Sciatic nerve (tissue), 2 donors: ENCODE measurements at regions not wholly inside any gene's neighbourhood (a gene's known extent, or its start where the extent isn't known, plus 50 kb on each side); places are given as distances from the start of the nearest gene placed in this dataset.

Experiments used
- ATAC-seq: fragments of 200-7000 bp; cut with Tn5 transposase; one replicate; pipeline ENCODE4 v1.9.1; 2020; ENCODE audit warnings: mild to moderate bottlenecking, moderate library complexity
- DNase-seq: peaks from one replicate; pipeline ENCODE4 v3.0.0-alpha.2; 2020; ENCODE audit warnings: low spot score
- intact Hi-C: fragments of 100-400 bp; cut with DNase I; formaldehyde crosslinking; loops from one replicate; pipeline ENCODE4 v1.14.2; 2022
- donor health status: DM: no; HTN: no; CAD: no.
- donor health status: DM: no; HTN: no; CAD: no.

- intact Hi-C loops: no loop called here
- no peak for ATAC-seq
- DNase-seq: no peak
Measured at GRCh38 chr6:168835991-168836390, 395.0 kb downstream of the SMOC2 start.

GRCh38 chr6:168834801-168835200, 393.8 kb downstream of the SMOC2 start:
- no peak for ATAC-seq
- no peak for DNase-seq
- intact Hi-C loops: no loop called here

GRCh38 chr6:168834042-168834587, 393.1 kb downstream of the SMOC2 start:
- DNase-seq (no peak), ATAC-seq (no peak)
- intact Hi-C loops: no loop called here

- ATAC-seq (no peak), DNase-seq (no peak)
- intact Hi-C loops: no loop called here
Measured at GRCh38 chr6:168828800-168829199, 387.8 kb downstream of the SMOC2 start.

- no peak for ATAC-seq
- intact Hi-C loops: no loop called here
- DNase-seq: no peak
Measured at GRCh38 chr6:168828035-168828434, 387.1 kb downstream of the SMOC2 start.

GRCh38 chr6:168827586-168827871, 386.5 kb downstream of the SMOC2 start:
- DNase-seq (no peak), ATAC-seq (peak; percentile 47)
- intact Hi-C loops: no loop called here

- no peak for ATAC-seq
Measured at GRCh38 chr6:168826726-168827585, 386.0 kb downstream of the SMOC2 start.

GRCh38 chr6:168826078-168826390, 385.1 kb downstream of the SMOC2 start:
- intact Hi-C loops: no loop called here
- DNase-seq (no peak), ATAC-seq (no peak)

More at GRCh38 chr6:168826726-168827585, 386.0 kb downstream of the SMOC2 start:
- no peak for DNase-seq
- intact Hi-C loops: no loop called here

GRCh38 chr6:168825226-168826077, 384.5 kb downstream of the SMOC2 start:
- intact Hi-C loops: no loop called here
- DNase-seq (no peak), ATAC-seq (no peak)

GRCh38 chr6:168823397-168824212, 382.6 kb downstream of the SMOC2 start:
- ATAC-seq (peak; percentile 61), DNase-seq (no peak)
- intact Hi-C loops: no loop called here

- peak; percentile 20 for ATAC-seq
- intact Hi-C loops: no loop called here
Measured at GRCh38 chr6:168822376-168822775, 381.4 kb downstream of the SMOC2 start.

GRCh38 chr6:168819546-168819945, 378.6 kb downstream of the SMOC2 start:
- DNase-seq (no peak), ATAC-seq (no peak)
- intact Hi-C loops: no loop called here

More at GRCh38 chr6:168822376-168822775, 381.4 kb downstream of the SMOC2 start:
- no peak for DNase-seq

- no peak for ATAC-seq
- DNase-seq: no peak
- intact Hi-C loops: no loop called here
Measured at GRCh38 chr6:168817558-168818159, 376.7 kb downstream of the SMOC2 start.

- ATAC-seq: no peak
- intact Hi-C loops: no loop called here
Measured at GRCh38 chr6:168815229-168815628, 374.2 kb downstream of the SMOC2 start.

GRCh38 chr6:168808232-168808631, 367.2 kb downstream of the SMOC2 start:
- DNase-seq: no peak
- intact Hi-C loops: no loop called here
- ATAC-seq: no peak

More at GRCh38 chr6:168815229-168815628, 374.2 kb downstream of the SMOC2 start:
- DNase-seq: no peak

- DNase-seq: no peak
- intact Hi-C loops: no loop called here
- ATAC-seq: no peak
Measured at GRCh38 chr6:168804331-168804730, 363.3 kb downstream of the SMOC2 start.

- ATAC-seq (no peak), DNase-seq (no peak)
- intact Hi-C loops: no loop called here
Measured at GRCh38 chr6:168803874-168804273, 362.9 kb downstream of the SMOC2 start.

- intact Hi-C loops: no loop called here
- ATAC-seq (no peak), DNase-seq (no peak)
Measured at GRCh38 chr6:168799067-168799466, 358.1 kb downstream of the SMOC2 start.

- intact Hi-C loops: no loop called here
- ATAC-seq (no peak), DNase-seq (no peak)
Measured at GRCh38 chr6:168796106-168796505, 355.1 kb downstream of the SMOC2 start.
